KMS-11 (cell line): ENCODE measurements at regions not wholly inside any gene's neighbourhood (a gene's known extent, or its start where the extent isn't known, plus 50 kb on each side); places are given as distances from the start of the nearest gene placed in this dataset.

Source experiments
- H2AFZ ChIP-seq: fragments of 200-600 bp; sonication (generic); 2 replicates; pipeline ENCODE4 v1.6.1; 2016; ENCODE audit warnings: antibody characterized with exemption, mixed run types, low read depth
- H3K27ac ChIP-seq: fragments of 200-600 bp; sonication (generic); 2 replicates; pipeline ENCODE4 v1.6.1; 2016; ENCODE audit warnings: mild to moderate bottlenecking, mixed run types
- H3K27me3 ChIP-seq: fragments of 200-600 bp; sonication (generic); 2 replicates; pipeline ENCODE4 v1.6.1; 2017; ENCODE audit warnings: mild to moderate bottlenecking, low read depth, mixed run types, moderate library complexity; ENCODE audit not compliant: insufficient read depth
- H3K36me3 ChIP-seq: fragments of 200-600 bp; sonication (generic); 2 replicates; pipeline ENCODE4 v1.6.1; 2017; ENCODE audit warnings: mild to moderate bottlenecking, mixed run types; ENCODE audit not compliant: insufficient read depth
- H3K4me1 ChIP-seq: fragments of 200-600 bp; sonication (generic); 2 replicates; pipeline ENCODE4 v1.6.1; 2016; ENCODE audit warnings: mild to moderate bottlenecking, low read depth, mixed run types; ENCODE audit not compliant: poor library complexity, severe bottlenecking
- H3K4me2 ChIP-seq: fragments of 200-600 bp; sonication (generic); 2 replicates; pipeline ENCODE4 v1.7.0; 2016; ENCODE audit warnings: mild to moderate bottlenecking, mixed run types
- H3K4me3 ChIP-seq: fragments of 200-600 bp; sonication (generic); IDR thresholded peaks from 2 replicates; pipeline ENCODE4 v1.6.1; 2017; ENCODE audit warnings: low read depth, low read length, mixed read lengths; ENCODE audit not compliant: insufficient read depth
- H3K79me2 ChIP-seq: fragments of 200-600 bp; sonication (generic); 2 replicates; pipeline ENCODE4 v1.6.1; 2016; ENCODE audit warnings: low read depth, mixed run types; ENCODE audit not compliant: insufficient read depth
- H3K9ac ChIP-seq: fragments of 200-600 bp; sonication (generic); 2 replicates; pipeline ENCODE4 v1.6.1; 2016; ENCODE audit warnings: mild to moderate bottlenecking, mixed run types
- H4K20me1 ChIP-seq: fragments of 200-600 bp; sonication (generic); 2 replicates; pipeline ENCODE4 v1.6.1; 2016; ENCODE audit warnings: mild to moderate bottlenecking, mixed run types; ENCODE audit not compliant: insufficient read depth
- TF ChIP-seq, protein P1 (sequence below): fragments of 200-600 bp; sonication (generic); conservative IDR thresholded peaks from 2 replicates; pipeline ENCODE4 v1.6.1; 2017; ENCODE audit warnings: low read depth, mild to moderate bottlenecking, antibody characterized with exemption, low read length, moderate library complexity, mixed read lengths

DNA sequence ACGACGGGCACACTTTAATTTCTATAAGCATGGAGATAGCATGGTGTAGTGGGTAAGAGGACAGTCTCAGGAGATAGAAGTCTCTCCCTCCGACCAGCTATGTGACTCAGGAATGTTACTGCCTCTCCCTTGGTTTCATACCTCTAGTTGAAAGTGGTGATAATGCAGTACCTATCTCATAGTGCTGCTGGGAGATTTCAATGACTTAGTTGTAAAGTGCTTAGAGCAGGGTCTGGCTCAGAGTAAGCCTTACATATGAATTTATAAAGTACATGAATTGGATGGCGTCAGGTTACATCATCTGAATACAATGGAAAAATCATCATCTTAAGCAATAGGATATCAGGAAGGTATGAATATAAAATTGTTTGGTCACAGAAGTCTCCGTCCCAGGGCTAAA, 952.8 kb upstream of the EDIL3 start:
- Histone ChIP-seq H2AFZ (no peak overlapping the region), H3K36me3 (no peaks in the 10 kb centered on the region), H4K20me1 (no peaks in the 10 kb centered on the region), H3K9ac (no peak overlapping the region), H3K27me3 (no peaks in the 10 kb centered on the region), H3K27ac (no peak overlapping the region), H3K79me2 (no peaks in the 10 kb centered on the region), H3K4me3 (no peak overlapping the region), H3K4me1 (no peaks in the 10 kb centered on the region), H3K4me2 (no peak overlapping the region)
- TF ChIP-seq, protein P1, sequence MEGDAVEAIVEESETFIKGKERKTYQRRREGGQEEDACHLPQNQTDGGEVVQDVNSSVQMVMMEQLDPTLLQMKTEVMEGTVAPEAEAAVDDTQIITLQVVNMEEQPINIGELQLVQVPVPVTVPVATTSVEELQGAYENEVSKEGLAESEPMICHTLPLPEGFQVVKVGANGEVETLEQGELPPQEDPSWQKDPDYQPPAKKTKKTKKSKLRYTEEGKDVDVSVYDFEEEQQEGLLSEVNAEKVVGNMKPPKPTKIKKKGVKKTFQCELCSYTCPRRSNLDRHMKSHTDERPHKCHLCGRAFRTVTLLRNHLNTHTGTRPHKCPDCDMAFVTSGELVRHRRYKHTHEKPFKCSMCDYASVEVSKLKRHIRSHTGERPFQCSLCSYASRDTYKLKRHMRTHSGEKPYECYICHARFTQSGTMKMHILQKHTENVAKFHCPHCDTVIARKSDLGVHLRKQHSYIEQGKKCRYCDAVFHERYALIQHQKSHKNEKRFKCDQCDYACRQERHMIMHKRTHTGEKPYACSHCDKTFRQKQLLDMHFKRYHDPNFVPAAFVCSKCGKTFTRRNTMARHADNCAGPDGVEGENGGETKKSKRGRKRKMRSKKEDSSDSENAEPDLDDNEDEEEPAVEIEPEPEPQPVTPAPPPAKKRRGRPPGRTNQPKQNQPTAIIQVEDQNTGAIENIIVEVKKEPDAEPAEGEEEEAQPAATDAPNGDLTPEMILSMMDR = no peak

DNA sequence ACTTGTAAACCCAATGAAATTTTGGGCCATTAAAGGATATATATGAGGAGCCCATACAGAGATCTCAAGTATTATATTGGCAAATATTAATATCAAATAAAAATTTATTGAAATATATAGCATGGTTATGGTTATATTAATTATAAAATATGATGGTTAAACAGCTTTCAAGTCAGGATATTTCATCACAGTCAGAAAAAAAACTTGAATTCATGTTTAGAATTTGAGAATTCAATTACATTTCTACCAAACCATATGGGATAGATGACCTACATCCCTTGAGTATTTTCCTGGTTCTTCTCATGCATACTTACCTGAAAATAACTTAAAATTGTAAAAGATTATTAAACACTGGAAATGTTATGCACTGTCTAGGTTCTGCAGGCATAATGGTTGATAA, 956.1 kb upstream of the EDIL3 start:
- no peaks in the 10 kb centered on the region for H4K20me1 ChIP-seq
- H3K79me2 ChIP-seq = no peaks in the 10 kb centered on the region
- H3K27me3 ChIP-seq = no peaks in the 10 kb centered on the region
- no peak overlapping the region for H3K9ac ChIP-seq
- no peak overlapping the region for H3K27ac ChIP-seq
- H2AFZ ChIP-seq = no peak overlapping the region
- no peaks in the 10 kb centered on the region for H3K4me1 ChIP-seq
- TF ChIP-seq, protein P1 = no peak
- no peaks in the 10 kb centered on the region for H3K36me3 ChIP-seq
- H3K4me2 ChIP-seq = no peak overlapping the region
- no peak overlapping the region for H3K4me3 ChIP-seq

DNA sequence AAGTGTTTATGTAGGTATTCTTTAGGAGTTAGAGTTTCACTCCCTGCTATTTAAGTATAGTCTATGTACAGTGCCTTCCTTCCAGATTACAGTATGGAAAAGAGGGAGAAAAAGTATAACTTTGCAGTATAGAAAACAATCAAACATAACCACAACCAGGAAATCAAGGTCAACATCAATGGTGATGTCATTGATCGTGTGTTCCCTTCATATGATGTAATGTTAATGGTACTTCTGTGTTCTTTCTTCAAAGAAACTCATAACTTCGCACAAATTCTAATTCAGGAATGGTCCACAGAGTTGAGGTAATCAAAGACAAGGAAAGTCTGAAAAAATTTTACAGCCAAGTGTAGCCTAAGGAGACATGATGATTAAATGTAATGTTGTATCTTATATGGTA, 961.1 kb upstream of the EDIL3 start:
- Histone ChIP-seq H3K4me2 (no peak overlapping the region), H3K4me3 (no peak overlapping the region), H3K36me3 (no peaks in the 10 kb centered on the region), H4K20me1 (no peaks in the 10 kb centered on the region), H3K27me3 (no peaks in the 10 kb centered on the region), H3K27ac (no peak overlapping the region), H3K9ac (no peak overlapping the region), H3K79me2 (no peaks in the 10 kb centered on the region), H3K4me1 (no peaks in the 10 kb centered on the region), H2AFZ (no peak overlapping the region)
- TF ChIP-seq, protein P1 = no peak

DNA sequence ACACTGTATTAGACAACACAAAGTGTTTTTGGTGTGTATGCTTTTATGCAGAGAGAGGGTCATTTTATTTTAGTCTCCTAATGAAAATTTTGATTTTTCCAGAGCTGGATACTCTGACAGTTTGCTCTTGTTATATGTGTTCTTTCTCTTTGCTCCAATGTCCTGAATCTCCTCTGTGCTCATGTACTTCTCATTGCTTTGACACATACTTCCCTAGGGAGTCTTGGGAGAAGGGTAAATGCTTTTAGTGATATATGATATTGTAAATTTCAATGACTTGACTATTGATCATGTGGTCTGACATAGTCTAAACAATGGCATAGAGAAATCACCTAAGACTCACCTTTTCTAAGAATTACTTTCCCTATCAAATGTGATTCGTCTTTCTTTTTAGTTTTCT, 972.6 kb upstream of the EDIL3 start:
- H2AFZ ChIP-seq = no peak overlapping the region
- no peak overlapping the region for H3K4me2 ChIP-seq
- no peak overlapping the region for H3K9ac ChIP-seq
- no peak overlapping the region for H3K27ac ChIP-seq
- H3K4me3 ChIP-seq = no peak overlapping the region
- H4K20me1 ChIP-seq = no peaks in the 10 kb centered on the region
- TF ChIP-seq, protein P1 = no peak
- H3K4me1 ChIP-seq = no peaks in the 10 kb centered on the region
- no peaks in the 10 kb centered on the region for H3K36me3 ChIP-seq
- H3K79me2 ChIP-seq = no peaks in the 10 kb centered on the region
- H3K27me3 ChIP-seq = no peaks in the 10 kb centered on the region

DNA sequence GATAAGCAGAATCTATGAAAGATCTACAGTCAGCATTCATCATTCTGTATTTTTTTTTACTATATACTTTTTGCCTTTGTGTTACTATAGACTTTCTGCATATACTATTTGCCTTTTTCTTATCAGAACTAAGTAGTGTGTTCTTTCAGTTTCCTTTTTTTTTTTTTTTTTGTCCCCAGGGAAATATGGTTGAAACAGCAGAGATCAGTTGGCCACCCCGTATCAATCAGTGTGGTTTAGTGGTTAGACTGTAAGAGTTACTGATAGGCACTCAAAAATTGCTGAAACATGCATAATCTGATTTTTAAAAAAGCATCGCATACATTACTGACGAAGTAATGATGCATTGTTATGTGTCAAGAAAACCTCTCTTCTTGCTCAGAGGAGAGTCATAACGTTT, 990.8 kb upstream of the EDIL3 start:
- H3K27me3 ChIP-seq = no peaks in the 10 kb centered on the region
- H3K4me2 ChIP-seq = no peak overlapping the region

More for the DNA sequence above, 990.8 kb upstream of the EDIL3 start:
- H3K79me2 ChIP-seq = no peaks in the 10 kb centered on the region
- no peak overlapping the region for H2AFZ ChIP-seq
- H3K9ac ChIP-seq = no peak overlapping the region
- no peaks in the 10 kb centered on the region for H4K20me1 ChIP-seq
- no peaks in the 10 kb centered on the region for H3K36me3 ChIP-seq
- TF ChIP-seq, protein P1 = no peak
- no peak overlapping the region for H3K4me3 ChIP-seq
- H3K27ac ChIP-seq = no peak overlapping the region
- H3K4me1 ChIP-seq = peaks cover 4% of the 10 kb centered on the region
